ENCODE measurements at regions not wholly inside any gene's neighbourhood (a gene's known extent, or its start where the extent isn't known, plus 50 kb on each side); places are given as distances from the start of the nearest gene placed in this dataset.
"Not testable (repeated sequence)": the region's sequence is repeated elsewhere in the genome, so short reads cannot be mapped to it uniquely, and the experiment has no call there.

GRCh38 chr20:33918662-33919061 is 75.0 kb upstream of the RALY start:
- H3K27ac ChIP-seq (ENCODE audit: low read depth, low read length), result no peak overlapping the region
- H3K9ac ChIP-seq (ENCODE audit: low read depth in 1 of 3, low read length in 3 of 3), result no peak overlapping the region
- H3K27me3 ChIP-seq (ENCODE audit: control insufficient read depth in 3 of 3, insufficient read depth in 3 of 3, low read length in 3 of 3), result no peaks in the 10 kb centered on the region
- peaks cover 0 to 5% (median 0%) of the 10 kb centered on the region in 3 donors for H3K4me1 ChIP-seq (ENCODE audit: control insufficient read depth in 3 of 3, insufficient read depth in 3 of 3, low read length in 3 of 3)
- no peaks in the 10 kb centered on the region for H3K36me3 ChIP-seq (ENCODE audit: control insufficient read depth in 3 of 3, insufficient read depth in 3 of 3, low read length in 3 of 3)
- H3K9me3 ChIP-seq (ENCODE audit: control insufficient read depth in 3 of 3, low read length in 3 of 3), result no peaks in the 10 kb centered on the region
- no peak overlapping the region for H3K4me3 ChIP-seq (ENCODE audit: low read length in 3 of 3)

- Histone ChIP-seq H3K27ac (ENCODE audit: low read depth, low read length) (no peak overlapping the region), H3K27me3 (ENCODE audit: control insufficient read depth in 3 of 3, insufficient read depth in 3 of 3, low read length in 3 of 3) (no peaks in the 10 kb centered on the region), H3K9ac (ENCODE audit: low read depth in 1 of 3, low read length in 3 of 3) (no peak overlapping the region), H3K36me3 (ENCODE audit: control insufficient read depth in 3 of 3, insufficient read depth in 3 of 3, low read length in 3 of 3) (no peaks in the 10 kb centered on the region), H3K4me1 (ENCODE audit: control insufficient read depth in 3 of 3, insufficient read depth in 3 of 3, low read length in 3 of 3) (peaks cover 0 to 5% (median 0%) of the 10 kb centered on the region in 3 donors), H3K4me3 (ENCODE audit: low read length in 3 of 3) (no peak overlapping the region), H3K9me3 (ENCODE audit: control insufficient read depth in 3 of 3, low read length in 3 of 3) (no peaks in the 10 kb centered on the region)
These were observed 74.1 kb upstream of the RALY start for GRCh38 chr20:33919653-33920052.

DNA sequence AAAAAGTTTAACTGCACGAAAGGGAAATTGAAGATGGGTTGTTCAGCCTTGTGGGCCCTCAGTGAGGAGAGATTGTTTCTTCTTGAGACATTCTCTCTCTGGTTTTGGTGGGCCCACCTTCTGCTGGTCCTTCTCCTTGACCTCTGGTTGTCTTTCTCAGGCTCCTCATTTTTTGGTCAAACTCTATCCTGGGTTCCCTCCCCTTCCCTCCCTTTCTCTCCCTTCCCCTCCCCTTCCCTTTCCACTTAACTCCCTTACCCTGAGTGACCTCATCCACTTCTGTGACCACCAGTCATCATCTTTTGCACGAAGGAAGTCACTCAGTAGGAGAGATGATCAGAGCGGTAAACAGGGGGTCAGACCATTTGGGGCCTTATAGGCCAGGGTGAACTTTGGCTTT is 71.5 kb upstream of the RALY start:
- no peaks in the 10 kb centered on the region for H3K9me3 ChIP-seq (ENCODE audit: control insufficient read depth in 3 of 3, low read length in 3 of 3)
- H3K36me3 ChIP-seq (ENCODE audit: control insufficient read depth in 3 of 3, insufficient read depth in 3 of 3, low read length in 3 of 3), result no peaks in the 10 kb centered on the region
- peaks cover 0 to 5% (median 0%) of the 10 kb centered on the region in 3 donors for H3K4me1 ChIP-seq (ENCODE audit: control insufficient read depth in 3 of 3, insufficient read depth in 3 of 3, low read length in 3 of 3)
- H3K27ac ChIP-seq (ENCODE audit: low read depth, low read length), result no peak overlapping the region
- H3K27me3 ChIP-seq (ENCODE audit: control insufficient read depth in 3 of 3, insufficient read depth in 3 of 3, low read length in 3 of 3), result no peaks in the 10 kb centered on the region
- H3K4me3 ChIP-seq (ENCODE audit: low read length in 3 of 3), result no peak overlapping the region
- no peak overlapping the region for H3K9ac ChIP-seq (ENCODE audit: low read depth in 1 of 3, low read length in 3 of 3)

- H3K36me3 ChIP-seq (ENCODE audit: control insufficient read depth in 3 of 3, insufficient read depth in 3 of 3, low read length in 3 of 3), result no peaks in the 10 kb centered on the region
- H3K9me3 ChIP-seq (ENCODE audit: control insufficient read depth in 3 of 3, low read length in 3 of 3), result no peaks in the 10 kb centered on the region
- H3K27me3 ChIP-seq (ENCODE audit: control insufficient read depth in 3 of 3, insufficient read depth in 3 of 3, low read length in 3 of 3), result peaks cover 0 to 2% (median 0%) of the 10 kb centered on the region in 3 donors
- no peak overlapping the region for H3K9ac ChIP-seq (ENCODE audit: low read depth in 1 of 3, low read length in 3 of 3)
- H3K4me1 ChIP-seq (ENCODE audit: control insufficient read depth in 3 of 3, insufficient read depth in 3 of 3, low read length in 3 of 3), result no peaks in the 10 kb centered on the region
- H3K4me3 ChIP-seq (ENCODE audit: low read length in 3 of 3), result no peak overlapping the region
- no peak overlapping the region for H3K27ac ChIP-seq (ENCODE audit: low read depth, low read length)
These were observed 70.0 kb upstream of the RALY start for GRCh38 chr20:33923740-33924139.

DNA sequence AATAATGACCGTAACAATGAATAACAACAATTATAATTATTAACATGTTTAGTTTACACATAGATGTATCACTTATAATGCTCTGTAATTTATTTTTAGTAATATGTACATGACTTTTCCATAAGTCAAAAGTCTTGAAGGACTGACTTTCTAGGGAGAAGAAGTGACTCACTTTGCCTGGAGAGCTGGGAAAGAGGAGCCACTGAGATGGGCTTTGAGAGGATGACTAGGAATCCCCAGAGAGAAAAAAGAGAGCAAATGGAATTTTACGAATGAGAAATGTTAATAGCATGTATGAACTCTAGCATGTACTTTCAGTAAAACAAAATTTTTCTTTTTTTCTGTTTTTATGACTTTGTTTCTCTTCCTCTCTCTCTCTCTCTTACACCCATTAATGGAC is 67.8 kb upstream of the RALY start:
- Histone ChIP-seq H3K27me3 (ENCODE audit: control insufficient read depth in 3 of 3, insufficient read depth in 3 of 3, low read length in 3 of 3) (peaks cover 0 to 5% (median 0%) of the 10 kb centered on the region in 3 donors), H3K9me3 (ENCODE audit: control insufficient read depth in 3 of 3, low read length in 3 of 3) (no peaks in the 10 kb centered on the region), H3K36me3 (ENCODE audit: control insufficient read depth in 3 of 3, insufficient read depth in 3 of 3, low read length in 3 of 3) (no peaks in the 10 kb centered on the region), H3K4me1 (ENCODE audit: control insufficient read depth in 3 of 3, insufficient read depth in 3 of 3, low read length in 3 of 3) (no peaks in the 10 kb centered on the region), H3K9ac (ENCODE audit: low read depth in 1 of 3, low read length in 3 of 3) (no peak overlapping the region), H3K27ac (ENCODE audit: low read depth, low read length) (no peak overlapping the region), H3K4me3 (ENCODE audit: low read length in 3 of 3) (no peak overlapping the region)

- H3K9me3 ChIP-seq (ENCODE audit: control insufficient read depth in 3 of 3, low read length in 3 of 3), result no peaks in the 10 kb centered on the region
These were observed 67.3 kb upstream of the RALY start for GRCh38 chr20:33926425-33926824.

DNA sequence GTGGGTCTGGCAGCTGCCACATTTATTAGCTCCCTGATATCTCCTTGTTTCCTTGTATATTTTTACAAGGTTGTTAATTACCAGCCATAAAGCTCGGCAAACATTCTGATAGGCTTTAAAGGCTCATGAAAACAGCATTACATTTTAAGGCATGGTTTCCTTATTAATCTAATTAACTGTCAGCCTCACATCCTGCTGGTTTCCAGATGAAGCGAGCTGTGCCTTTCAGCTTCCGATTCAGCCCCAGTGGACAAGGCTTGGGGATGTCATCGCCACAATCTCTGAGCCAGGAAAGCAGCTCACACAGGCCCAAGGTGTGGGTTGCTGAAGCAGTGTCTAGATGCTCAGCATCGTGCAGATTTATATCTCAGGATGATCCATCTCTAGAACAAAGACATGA is 66.0 kb upstream of the RALY start:
- Histone ChIP-seq H3K27me3 (ENCODE audit: control insufficient read depth in 3 of 3, insufficient read depth in 3 of 3, low read length in 3 of 3) (peaks cover 0 to 5% (median 0%) of the 10 kb centered on the region in 3 donors), H3K9ac (ENCODE audit: low read depth in 1 of 3, low read length in 3 of 3) (no peak overlapping the region), H3K27ac (ENCODE audit: low read depth, low read length) (no peak overlapping the region), H3K4me3 (ENCODE audit: low read length in 3 of 3) (no peak overlapping the region), H3K36me3 (ENCODE audit: control insufficient read depth in 3 of 3, insufficient read depth in 3 of 3, low read length in 3 of 3) (no peaks in the 10 kb centered on the region), H3K4me1 (ENCODE audit: control insufficient read depth in 3 of 3, insufficient read depth in 3 of 3, low read length in 3 of 3) (no peaks in the 10 kb centered on the region), H3K9me3 (ENCODE audit: control insufficient read depth in 3 of 3, low read length in 3 of 3) (no peaks in the 10 kb centered on the region)

More at GRCh38 chr20:33926425-33926824, 67.3 kb upstream of the RALY start:
- Histone ChIP-seq H3K4me3 (ENCODE audit: low read length in 3 of 3) (no peak overlapping the region), H3K9ac (ENCODE audit: low read depth in 1 of 3, low read length in 3 of 3) (no peak overlapping the region), H3K4me1 (ENCODE audit: control insufficient read depth in 3 of 3, insufficient read depth in 3 of 3, low read length in 3 of 3) (no peaks in the 10 kb centered on the region), H3K27ac (ENCODE audit: low read depth, low read length) (no peak overlapping the region), H3K36me3 (ENCODE audit: control insufficient read depth in 3 of 3, insufficient read depth in 3 of 3, low read length in 3 of 3) (no peaks in the 10 kb centered on the region), H3K27me3 (ENCODE audit: control insufficient read depth in 3 of 3, insufficient read depth in 3 of 3, low read length in 3 of 3) (peaks cover 0 to 5% (median 0%) of the 10 kb centered on the region in 3 donors)

- Histone ChIP-seq H3K9ac (ENCODE audit: low read depth in 1 of 3, low read length in 3 of 3) (no peak overlapping the region), H3K4me3 (ENCODE audit: low read length in 3 of 3) (no peak overlapping the region), H3K36me3 (ENCODE audit: control insufficient read depth in 3 of 3, insufficient read depth in 3 of 3, low read length in 3 of 3) (no peaks in the 10 kb centered on the region), H3K27me3 (ENCODE audit: control insufficient read depth in 3 of 3, insufficient read depth in 3 of 3, low read length in 3 of 3) (peaks cover 0 to 5% (median 0%) of the 10 kb centered on the region in 3 donors), H3K4me1 (ENCODE audit: control insufficient read depth in 3 of 3, insufficient read depth in 3 of 3, low read length in 3 of 3) (peaks cover 0 to 4% (median 0%) of the 10 kb centered on the region in 3 donors), H3K9me3 (ENCODE audit: control insufficient read depth in 3 of 3, low read length in 3 of 3) (no peaks in the 10 kb centered on the region), H3K27ac (ENCODE audit: low read depth, low read length) (no peak overlapping the region)
These were observed 63.8 kb upstream of the RALY start for GRCh38 chr20:33929917-33930316.

- H3K9ac ChIP-seq (ENCODE audit: low read depth in 1 of 3, low read length in 3 of 3), result peak overlapping the region in 1 of 3 donors; percentile 33
- no peaks in the 10 kb centered on the region for H3K9me3 ChIP-seq (ENCODE audit: control insufficient read depth in 3 of 3, low read length in 3 of 3)
- peaks cover 0 to 4% (median 0%) of the 10 kb centered on the region in 3 donors for H3K4me1 ChIP-seq (ENCODE audit: control insufficient read depth in 3 of 3, insufficient read depth in 3 of 3, low read length in 3 of 3)
- no peak overlapping the region for H3K27ac ChIP-seq (ENCODE audit: low read depth, low read length)
- no peaks in the 10 kb centered on the region for H3K36me3 ChIP-seq (ENCODE audit: control insufficient read depth in 3 of 3, insufficient read depth in 3 of 3, low read length in 3 of 3)
- H3K4me3 ChIP-seq (ENCODE audit: low read length in 3 of 3), result no peak overlapping the region
- peaks cover 0 to 4% (median 0%) of the 10 kb centered on the region in 3 donors for H3K27me3 ChIP-seq (ENCODE audit: control insufficient read depth in 3 of 3, insufficient read depth in 3 of 3, low read length in 3 of 3)
These were observed 60.2 kb upstream of the RALY start for GRCh38 chr20:33933469-33933909.

DNA sequence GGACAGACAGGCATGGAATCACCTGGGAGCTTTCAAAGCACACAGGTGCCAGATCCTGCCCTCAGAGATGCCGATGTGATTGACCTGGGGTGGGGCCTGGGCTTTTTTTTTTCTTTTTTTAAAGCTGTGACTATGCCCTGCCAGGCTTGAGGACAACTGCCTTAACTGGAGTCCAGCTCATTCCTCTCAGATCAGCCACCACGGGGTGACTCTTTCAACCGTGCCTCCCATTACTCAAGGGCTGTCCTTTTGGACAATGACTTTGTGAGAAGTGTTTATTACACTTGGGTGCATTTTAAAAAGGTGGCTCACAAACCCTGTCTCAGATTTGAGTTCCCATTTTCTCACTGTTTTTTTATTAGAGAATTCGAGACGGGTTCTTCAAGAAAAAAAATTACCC is 57.1 kb upstream of the RALY start:
- Histone ChIP-seq H3K9me3 (ENCODE audit: control insufficient read depth in 3 of 3, low read length in 3 of 3) (no peaks in the 10 kb centered on the region), H3K27me3 (ENCODE audit: control insufficient read depth in 3 of 3, insufficient read depth in 3 of 3, low read length in 3 of 3) (no peaks in the 10 kb centered on the region), H3K27ac (ENCODE audit: low read depth, low read length) (no peak overlapping the region), H3K4me1 (ENCODE audit: control insufficient read depth in 3 of 3, insufficient read depth in 3 of 3, low read length in 3 of 3) (peaks cover 0 to 4% (median 0%) of the 10 kb centered on the region in 3 donors), H3K4me3 (ENCODE audit: low read length in 3 of 3) (no peak overlapping the region), H3K36me3 (ENCODE audit: control insufficient read depth in 3 of 3, insufficient read depth in 3 of 3, low read length in 3 of 3) (no peaks in the 10 kb centered on the region), H3K9ac (ENCODE audit: low read depth in 1 of 3, low read length in 3 of 3) (no peak overlapping the region)

DNA sequence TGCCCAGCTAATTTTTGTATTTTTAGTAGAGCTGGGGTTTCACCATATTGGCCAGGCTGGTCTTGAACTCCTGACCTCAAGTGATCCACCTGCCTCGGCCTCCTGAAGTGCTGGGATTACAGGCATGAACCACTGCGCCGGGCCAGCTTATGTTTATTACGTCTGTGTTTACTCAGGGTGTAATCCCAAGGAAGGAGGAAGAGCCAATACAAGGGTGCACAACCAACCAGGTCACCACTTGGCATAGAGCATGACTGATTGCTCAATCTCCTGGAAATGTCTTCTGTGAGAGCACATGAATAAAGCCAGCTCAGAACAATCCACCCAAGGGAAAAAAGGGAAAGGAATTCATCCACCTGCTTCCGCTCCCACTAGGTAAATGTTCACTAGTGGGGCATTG is 54.7 kb upstream of the RALY start:
- not testable (repeated sequence) for H3K9me3 ChIP-seq (ENCODE audit: control insufficient read depth in 3 of 3, low read length in 3 of 3); H3K4me1 ChIP-seq (ENCODE audit: control insufficient read depth in 3 of 3, insufficient read depth in 3 of 3, low read length in 3 of 3); H3K9ac ChIP-seq (ENCODE audit: low read depth in 1 of 3, low read length in 3 of 3)

More for the DNA sequence above, 54.7 kb upstream of the RALY start:
- H3K27me3 ChIP-seq (ENCODE audit: control insufficient read depth in 3 of 3, insufficient read depth in 3 of 3, low read length in 3 of 3); H3K27ac ChIP-seq (ENCODE audit: low read depth, low read length); H3K36me3 ChIP-seq (ENCODE audit: control insufficient read depth in 3 of 3, insufficient read depth in 3 of 3, low read length in 3 of 3); H3K4me3 ChIP-seq (ENCODE audit: low read length in 3 of 3): not testable (repeated sequence)
